ENCODE measurements at regions not wholly inside any gene's neighbourhood (a gene's known extent, or its start where the extent isn't known, plus 50 kb on each side); places are given as distances from the start of the nearest gene placed in this dataset.

DNA sequence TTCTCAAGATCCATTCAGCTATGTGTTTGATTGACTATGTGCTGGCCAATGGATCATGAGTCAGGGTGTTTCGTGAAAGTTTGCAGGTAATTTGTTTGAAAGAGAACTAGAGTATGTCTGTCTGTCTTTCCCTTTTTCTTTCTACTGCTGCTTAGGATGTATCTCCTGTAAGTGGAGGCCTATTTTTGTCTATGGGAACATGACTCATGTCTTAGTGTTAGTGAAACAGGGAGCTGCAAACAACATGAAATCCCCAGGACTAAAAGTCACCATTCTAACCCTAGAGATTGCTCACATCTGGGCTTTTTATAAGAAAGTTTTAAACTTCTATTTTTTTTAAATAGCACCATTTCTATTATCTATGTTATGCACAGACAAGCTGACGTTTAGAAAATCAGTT, 333.0 kb downstream of the CCER1 start:
- no peak for TF ChIP-seq POLR2A (IDR thresholded peaks at IDR 0.05)
- TF ChIP-seq, protein P1, sequence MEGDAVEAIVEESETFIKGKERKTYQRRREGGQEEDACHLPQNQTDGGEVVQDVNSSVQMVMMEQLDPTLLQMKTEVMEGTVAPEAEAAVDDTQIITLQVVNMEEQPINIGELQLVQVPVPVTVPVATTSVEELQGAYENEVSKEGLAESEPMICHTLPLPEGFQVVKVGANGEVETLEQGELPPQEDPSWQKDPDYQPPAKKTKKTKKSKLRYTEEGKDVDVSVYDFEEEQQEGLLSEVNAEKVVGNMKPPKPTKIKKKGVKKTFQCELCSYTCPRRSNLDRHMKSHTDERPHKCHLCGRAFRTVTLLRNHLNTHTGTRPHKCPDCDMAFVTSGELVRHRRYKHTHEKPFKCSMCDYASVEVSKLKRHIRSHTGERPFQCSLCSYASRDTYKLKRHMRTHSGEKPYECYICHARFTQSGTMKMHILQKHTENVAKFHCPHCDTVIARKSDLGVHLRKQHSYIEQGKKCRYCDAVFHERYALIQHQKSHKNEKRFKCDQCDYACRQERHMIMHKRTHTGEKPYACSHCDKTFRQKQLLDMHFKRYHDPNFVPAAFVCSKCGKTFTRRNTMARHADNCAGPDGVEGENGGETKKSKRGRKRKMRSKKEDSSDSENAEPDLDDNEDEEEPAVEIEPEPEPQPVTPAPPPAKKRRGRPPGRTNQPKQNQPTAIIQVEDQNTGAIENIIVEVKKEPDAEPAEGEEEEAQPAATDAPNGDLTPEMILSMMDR (IDR thresholded peaks at IDR 0.05) = no peak

Measured in heart left ventricle (tissue), 13 donors.